GM12891 (cell line): ENCODE measurements at regions not wholly inside any gene's neighbourhood (a gene's known extent, or its start where the extent isn't known, plus 50 kb on each side); places are given as distances from the start of the nearest gene placed in this dataset.
"Not testable (repeated sequence)": the region's sequence is repeated elsewhere in the genome, so short reads cannot be mapped to it uniquely, and the experiment has no call there.

Experiments used
- DNase-seq: peaks from one replicate; pipeline ENCODE4 v3.0.0; 2011; ENCODE audit warnings: low spot score; ENCODE audit not compliant: insufficient read length
- FAIRE-seq: peaks from 2 replicates; lab custom pipeline; 2011; peaks lifted over from hg19 to GRCh38; lab: Jason Lieb, UNC
- PAX5 ChIP-seq: IDR thresholded peaks from 2 replicates; pipeline ENCODE4 v1.6.1; 2011; ENCODE audit warnings: low read length, moderate library complexity, mild to moderate bottlenecking; ENCODE audit not compliant: insufficient read depth, severe bottlenecking
- POLR2A ChIP-seq: IDR thresholded peaks from 2 replicates; pipeline ENCODE4 v1.6.1; 2011; ENCODE audit warnings: low read depth, low read length, control low read depth
- POLR2AphosphoS5 ChIP-seq: IDR thresholded peaks from 2 replicates; pipeline ENCODE4 v1.6.1; 2011; ENCODE audit warnings: low read depth, low read length, control low read depth
- POU2F2 ChIP-seq: IDR thresholded peaks from 2 replicates; pipeline ENCODE4 v1.6.1; 2011; ENCODE audit warnings: low read depth, mild to moderate bottlenecking, control low read depth, low read length, moderate library complexity
- SPI1 ChIP-seq: IDR thresholded peaks from 2 replicates; pipeline ENCODE4 v1.6.1; 2011; ENCODE audit warnings: low read depth, low read length, control low read depth
- TAF1 ChIP-seq: IDR thresholded peaks from 2 replicates; pipeline ENCODE4 v1.6.1; 2011; ENCODE audit warnings: low read depth, low read length, control low read depth

DNA sequence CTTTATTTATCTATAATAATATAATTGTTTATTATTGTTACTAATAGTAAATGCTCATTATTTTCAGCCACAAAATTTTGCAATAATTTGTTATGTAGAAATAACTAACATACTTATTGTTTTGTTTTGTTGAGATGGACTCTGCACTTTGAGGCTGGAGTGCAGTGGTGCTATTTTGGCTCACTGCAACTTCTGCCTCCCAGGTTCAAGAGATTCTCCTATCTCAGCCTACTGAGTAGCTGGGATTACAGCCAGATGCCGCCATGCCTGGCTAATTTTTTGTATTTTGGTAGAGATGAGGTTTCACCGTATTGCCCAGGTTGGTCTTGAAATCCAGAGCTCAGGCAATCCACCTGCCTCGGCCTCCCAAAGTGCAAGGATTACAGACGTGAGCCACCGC lies 76.6 kb upstream of the RAP1B start:
- DNase-seq (no peak), FAIRE-seq (no peak)
- TF ChIP-seq POLR2AphosphoS5 (no peak), TAF1 (no peak), PAX5 (no peak), SPI1 (no peak), POLR2A (no peak), POU2F2 (no peak)

DNA sequence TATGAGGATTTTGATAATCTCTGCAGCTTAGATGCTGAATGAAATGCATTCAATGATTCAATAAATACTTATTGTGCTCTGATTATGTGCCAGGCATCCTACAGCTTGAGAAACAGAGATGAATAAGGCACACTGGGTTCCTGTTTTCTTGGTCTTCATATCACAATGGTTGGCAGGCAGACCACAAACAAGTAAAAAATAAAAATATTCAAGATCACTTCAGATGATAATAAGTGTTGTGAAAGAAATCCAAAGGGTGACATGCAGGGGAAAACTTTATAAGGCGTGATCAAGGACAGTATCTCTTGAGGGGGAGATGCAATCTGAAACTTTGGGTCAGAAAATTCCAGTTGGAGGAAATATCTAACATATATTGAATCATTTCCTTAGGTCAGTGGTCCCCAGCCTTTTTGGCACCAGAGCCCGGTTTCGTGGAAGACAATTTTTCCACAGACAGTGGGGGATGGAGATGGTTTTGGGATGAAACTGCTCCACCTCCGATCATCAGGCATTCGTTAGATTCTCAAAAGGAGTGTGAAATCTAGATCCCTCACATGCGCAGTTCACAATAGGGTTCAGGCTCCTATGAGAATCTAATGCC lies 73.7 kb upstream of the RAP1B start:
- no peak for FAIRE-seq
- no peak for DNase-seq
- TF ChIP-seq TAF1 (no peak), POLR2A (no peak), POLR2AphosphoS5 (no peak), PAX5 (no peak), SPI1 (no peak), POU2F2 (no peak)

- DNase-seq: no peak
- no peak for TF ChIP-seq PAX5
- no peak for TF ChIP-seq TAF1
- no peak for TF ChIP-seq POU2F2
- TF ChIP-seq POLR2AphosphoS5: no peak
- TF ChIP-seq POLR2A: no peak
- TF ChIP-seq SPI1: no peak
- no peak for FAIRE-seq
Observed at GRCh38 chr12:68537571-68537970, 73.1 kb upstream of the RAP1B start.

- no peak for DNase-seq
- TF ChIP-seq TAF1: no peak
- no peak for TF ChIP-seq POLR2AphosphoS5
- no peak for TF ChIP-seq PAX5
- TF ChIP-seq SPI1: no peak
- no peak for FAIRE-seq
Observed at GRCh38 chr12:68538726-68539614, 71.7 kb upstream of the RAP1B start.

DNA sequence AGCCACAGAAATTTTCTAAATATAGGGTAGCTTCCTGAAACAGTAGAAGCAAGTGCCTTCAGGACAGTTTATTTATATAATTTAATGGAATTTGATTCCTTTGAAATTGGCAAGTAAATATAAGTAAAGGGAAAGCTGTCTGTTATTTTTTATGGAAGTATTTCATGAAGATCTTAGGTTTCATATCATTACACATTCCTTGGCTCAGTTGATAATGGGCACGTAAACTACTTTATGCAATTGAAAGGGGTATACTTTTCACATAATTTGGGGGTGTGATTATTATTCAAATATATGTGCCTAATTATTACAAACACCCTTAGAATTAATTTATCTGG lies 71.1 kb upstream of the RAP1B start:
- no peak for FAIRE-seq
- DNase-seq: no peak
- TF ChIP-seq POLR2AphosphoS5 (no peak), PAX5 (no peak), POU2F2 (no peak), SPI1 (no peak), POLR2A (no peak), TAF1 (no peak)

DNA sequence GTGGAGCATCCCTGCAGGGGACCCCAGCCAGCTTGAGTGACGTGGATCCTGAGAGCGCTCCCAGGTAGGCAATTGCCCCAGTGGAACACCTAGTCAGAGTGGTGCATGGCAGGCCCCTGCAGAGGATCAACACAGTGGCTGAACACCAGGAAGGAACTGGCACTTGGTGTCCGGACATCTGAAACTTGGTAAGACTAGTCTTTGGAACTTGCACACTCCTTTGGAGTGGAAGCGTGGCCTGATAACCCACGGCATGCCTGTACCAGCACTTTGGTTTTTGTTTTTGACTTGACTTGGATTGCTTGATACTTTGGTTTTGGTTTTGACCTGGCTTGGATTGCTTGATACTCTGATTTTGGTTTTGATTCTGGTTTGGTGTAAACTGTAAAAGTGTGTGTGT lies 69.9 kb upstream of the RAP1B start:
- FAIRE-seq, DNase-seq: not testable (repeated sequence)

- FAIRE-seq, DNase-seq: not testable (repeated sequence)
Observed at GRCh38 chr12:68547318-68547717, 63.4 kb upstream of the RAP1B start.

- not testable (repeated sequence) for FAIRE-seq, DNase-seq
Observed at GRCh38 chr12:68552605-68553195, 58.0 kb upstream of the RAP1B start.

DNA sequence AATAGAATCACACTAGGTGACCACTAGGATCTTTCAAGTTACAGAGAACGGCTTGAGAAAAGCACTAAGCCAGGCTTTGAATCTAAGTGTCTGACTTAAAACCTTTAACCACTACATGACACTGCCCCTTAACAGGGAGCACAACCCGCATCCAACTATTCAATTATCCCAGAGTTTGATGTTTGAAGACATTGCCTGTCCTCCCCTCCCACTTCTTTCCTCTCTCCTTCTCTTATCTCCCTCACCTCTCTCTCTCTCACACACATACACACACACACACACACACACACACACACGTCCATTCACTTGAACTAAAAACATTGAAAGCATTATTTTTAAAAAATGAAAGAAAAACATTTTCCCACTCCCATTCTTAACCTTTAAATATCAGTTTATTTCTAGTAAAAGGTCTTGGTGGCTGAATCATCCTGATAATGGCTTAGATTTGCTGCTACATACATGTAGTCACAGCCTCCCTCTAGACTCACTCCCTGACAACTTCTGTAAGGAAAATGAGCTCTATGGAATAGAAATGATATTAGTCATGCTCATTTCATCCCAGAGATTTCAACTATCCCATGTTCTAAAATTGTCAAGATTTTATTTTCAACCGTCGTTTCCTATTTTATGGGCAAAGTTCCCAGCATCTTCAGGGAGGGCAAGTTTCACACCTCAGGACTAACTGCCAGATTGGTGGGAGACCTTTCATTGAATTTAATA lies 53.5 kb upstream of the RAP1B start:
- TF ChIP-seq TAF1 (no peak), SPI1 (no peak), PAX5 (no peak), POLR2A (no peak), POLR2AphosphoS5 (no peak), POU2F2 (no peak)
- FAIRE-seq: no peak
- DNase-seq: no peak

DNA sequence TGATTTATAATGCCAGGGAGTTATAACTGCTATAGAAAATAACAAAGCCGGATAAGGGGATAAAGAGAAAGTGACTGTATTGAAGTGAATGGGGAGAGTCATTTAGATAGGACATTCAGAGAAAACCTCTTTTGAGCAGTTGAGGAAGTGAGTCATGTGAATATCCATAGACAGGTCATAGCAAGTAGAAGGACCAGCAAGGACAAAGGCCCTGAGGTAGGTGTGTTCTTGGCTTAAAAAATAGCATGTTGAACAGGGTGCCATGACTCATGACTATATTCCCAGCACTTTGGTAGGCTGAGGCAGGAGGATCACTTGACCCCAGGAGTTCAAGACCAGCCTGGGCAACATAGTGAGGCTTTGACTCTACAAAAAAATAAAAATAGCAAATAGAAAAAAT lies 51.5 kb upstream of the RAP1B start:
- DNase-seq (no peak), FAIRE-seq (no peak)

More for the DNA sequence above, 51.5 kb upstream of the RAP1B start:
- TF ChIP-seq TAF1 (no peak), PAX5 (no peak), POU2F2 (no peak), POLR2A (no peak), SPI1 (no peak; the same call in 1 of the 2 replicates), POLR2AphosphoS5 (no peak)
